GM12878 (cell line): ENCODE measurements at regions not wholly inside any gene's neighbourhood (a gene's known extent, or its start where the extent isn't known, plus 50 kb on each side); places are given as distances from the start of the nearest gene placed in this dataset.

Experiments used
- ATAC-seq: fragments of 200-7000 bp; cut with Tn5 transposase; 3 replicates; pipeline ENCODE4 v1.9.1; 2020; ENCODE audit warnings: mild to moderate bottlenecking, moderate library complexity
- BruUV-seq: library from RNA; stranded (reverse); fragments of 400-500 nt; replicated peaks from 2 replicates; lab custom pipeline; 2021; lab: Mats Ljungman, UMichigan
- CTCF ChIA-PET: fragments of 300-600 bp; sonication (Branson Sonifier 250); formaldehyde crosslinking; extraction: SDS; loops from one replicate; lab custom pipeline; 2021; ENCODE audit warnings: inconsistent platforms; lab: Yijun Ruan, JAX
- POLR2A ChIA-PET: fragments of 350-600 bp; formaldehyde crosslinking; extraction: SDS; loops from one replicate; lab custom pipeline; 2021; ENCODE audit warnings: inconsistent platforms; lab: Charles Lee
- RAD21 ChIA-PET: fragments of 300-600 bp; sonication (Branson Sonifier 250); formaldehyde crosslinking; loops from one replicate; lab custom pipeline; 2023; ENCODE audit warnings: antibody characterized with exemption; ENCODE audit not compliant: unreplicated experiment; lab: Charles Lee
- SMC1A ChIA-PET: fragments of 300-600 bp; sonication (Branson Sonifier 250); formaldehyde crosslinking; loops from one replicate; lab custom pipeline; 2023; ENCODE audit not compliant: unreplicated experiment, uncharacterized antibody; lab: Charles Lee
- DNase-seq: peaks from one replicate; pipeline ENCODE4 v3.0.0-alpha.2; 2011; ENCODE audit warnings: low read depth, low spot score
- FAIRE-seq: peaks from 3 replicates; lab custom pipeline; 2011; peaks lifted over from hg19 to GRCh38; lab: Jason Lieb, UNC
- H2AFZ ChIP-seq: 2 replicates; pipeline ENCODE4 v1.6.0; 2011; ENCODE audit warnings: low read depth, low read length, control low read depth; ENCODE audit not compliant: control insufficient read depth
- H3K27ac ChIP-seq: 2 replicates; pipeline ENCODE4 v1.5.1; 2011; ENCODE audit warnings: control low read depth; ENCODE audit not compliant: control insufficient read depth, insufficient read depth
- H3K27me3 ChIP-seq, 2 experiments: replicated peaks in 1 of 2; 2 replicates each; pipeline versions ENCODE4 v1.6.0 to v1.6.1; 2011; ENCODE audit warnings: low read length in 1 of 2; ENCODE audit not compliant: control insufficient read depth in 2 of 2, insufficient read depth in 2 of 2
- H3K36me3 ChIP-seq, 2 experiments: 2 replicates each; pipeline ENCODE4 v1.5.1; 2011; ENCODE audit warnings: low read length in 1 of 2; ENCODE audit not compliant: control insufficient read depth in 2 of 2, insufficient read depth in 2 of 2
- H3K4me1 ChIP-seq: 2 replicates; pipeline ENCODE4 v1.6.1; 2011; ENCODE audit warnings: mild to moderate bottlenecking, low read length, moderate library complexity, mixed read lengths; ENCODE audit not compliant: control insufficient read depth, insufficient read depth
- H3K4me2 ChIP-seq: 2 replicates; pipeline ENCODE4 v1.6.0; 2011; ENCODE audit warnings: control low read depth; ENCODE audit not compliant: control insufficient read depth, insufficient read depth
- H3K4me3 ChIP-seq: fragments of 200-600 bp; sonication (generic); 2 replicates; pipeline ENCODE4 v1.5.1; 2016
- H3K79me2 ChIP-seq: 2 replicates; pipeline ENCODE4 v1.6.0; 2011; ENCODE audit warnings: low read length; ENCODE audit not compliant: control insufficient read depth, insufficient read depth
- H3K9ac ChIP-seq: 2 replicates; pipeline ENCODE4 v1.8.0; 2011; ENCODE audit warnings: low read length, control low read depth, mixed read lengths; ENCODE audit not compliant: control insufficient read depth, insufficient read depth
- H3K9me3 ChIP-seq: replicated peaks from 3 replicates; pipeline ENCODE4 v1.5.1; 2011; ENCODE audit warnings: mild to moderate bottlenecking, low read length; ENCODE audit not compliant: control insufficient read depth, insufficient read depth
- H4K20me1 ChIP-seq: 2 replicates; pipeline ENCODE4 v1.6.0; 2011; ENCODE audit not compliant: control insufficient read depth, insufficient read depth
- CBX3 ChIP-seq: fragments of 200-600 bp; sonication (generic); IDR thresholded peaks from 2 replicates; pipeline ENCODE4 v1.6.1; 2016; ENCODE audit warnings: low read depth, borderline replicate concordance
- NFIC ChIP-seq: IDR thresholded peaks from 2 replicates; pipeline ENCODE4 v1.6.1; 2012; ENCODE audit warnings: low read depth, mild to moderate bottlenecking, inconsistent platforms, low read length, moderate library complexity
- PML ChIP-seq: IDR thresholded peaks from 2 replicates; pipeline ENCODE4 v1.6.1; 2012; ENCODE audit warnings: low read length, inconsistent platforms
- WGBS: methylation state at CpG from one replicate; pipeline ENCODE4 v1.1.6; 2016; ENCODE audit warnings: low lambda C conversion rate; ENCODE audit not compliant: insufficient replicate concordance, insufficient coverage; ENCODE audit errors: missing lambda C conversion rate; 5-methylcytosine and 5-hydroxymethylcytosine counted together
- in situ Hi-C: fragments of 300-500 bp; cut with MboI; formaldehyde crosslinking; loops from 9 replicates; pipeline ENCODE4 v1.14.3; 2018; ENCODE audit warnings: mixed read lengths
- intact Hi-C: fragments of 100-400 bp; cut with micrococcal nuclease; formaldehyde crosslinking; loops from one replicate; pipeline ENCODE4 v1.14.2; 2022; ENCODE audit not compliant: unreplicated experiment
- TF ChIP-seq, protein P1 (sequence below): IDR thresholded peaks from 2 replicates; pipeline ENCODE4 v1.6.1; 2012; ENCODE audit warnings: improper control_type of control experiment, low read depth, low read length; ENCODE audit not compliant: insufficient replicate concordance
- TF ChIP-seq, protein P2 (sequence below): IDR thresholded peaks from 2 replicates; pipeline ENCODE4 v1.6.1; 2012; ENCODE audit warnings: low read depth, low read length, improper control_type of control experiment

DNA sequence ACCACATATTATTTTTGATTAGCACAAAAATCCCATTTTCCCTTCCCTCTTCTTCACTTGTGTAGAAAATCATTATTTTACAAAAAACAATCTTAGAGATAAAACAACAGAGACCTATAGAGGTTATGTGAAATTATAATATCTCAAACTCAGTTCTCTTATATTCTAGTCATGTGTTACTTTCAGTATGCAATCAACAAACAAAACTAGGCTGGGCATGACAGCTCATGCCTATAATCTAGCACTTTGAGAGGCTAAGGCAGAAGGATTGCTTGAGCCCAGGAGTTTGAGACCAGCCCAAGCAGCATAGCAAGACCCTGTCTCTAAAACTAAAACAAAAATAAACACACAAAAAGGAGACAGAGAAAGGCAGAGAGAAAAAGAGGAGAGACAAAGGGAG, 211.4 kb upstream of the SGK1 start (continued):
- TF ChIP-seq, protein P1, sequence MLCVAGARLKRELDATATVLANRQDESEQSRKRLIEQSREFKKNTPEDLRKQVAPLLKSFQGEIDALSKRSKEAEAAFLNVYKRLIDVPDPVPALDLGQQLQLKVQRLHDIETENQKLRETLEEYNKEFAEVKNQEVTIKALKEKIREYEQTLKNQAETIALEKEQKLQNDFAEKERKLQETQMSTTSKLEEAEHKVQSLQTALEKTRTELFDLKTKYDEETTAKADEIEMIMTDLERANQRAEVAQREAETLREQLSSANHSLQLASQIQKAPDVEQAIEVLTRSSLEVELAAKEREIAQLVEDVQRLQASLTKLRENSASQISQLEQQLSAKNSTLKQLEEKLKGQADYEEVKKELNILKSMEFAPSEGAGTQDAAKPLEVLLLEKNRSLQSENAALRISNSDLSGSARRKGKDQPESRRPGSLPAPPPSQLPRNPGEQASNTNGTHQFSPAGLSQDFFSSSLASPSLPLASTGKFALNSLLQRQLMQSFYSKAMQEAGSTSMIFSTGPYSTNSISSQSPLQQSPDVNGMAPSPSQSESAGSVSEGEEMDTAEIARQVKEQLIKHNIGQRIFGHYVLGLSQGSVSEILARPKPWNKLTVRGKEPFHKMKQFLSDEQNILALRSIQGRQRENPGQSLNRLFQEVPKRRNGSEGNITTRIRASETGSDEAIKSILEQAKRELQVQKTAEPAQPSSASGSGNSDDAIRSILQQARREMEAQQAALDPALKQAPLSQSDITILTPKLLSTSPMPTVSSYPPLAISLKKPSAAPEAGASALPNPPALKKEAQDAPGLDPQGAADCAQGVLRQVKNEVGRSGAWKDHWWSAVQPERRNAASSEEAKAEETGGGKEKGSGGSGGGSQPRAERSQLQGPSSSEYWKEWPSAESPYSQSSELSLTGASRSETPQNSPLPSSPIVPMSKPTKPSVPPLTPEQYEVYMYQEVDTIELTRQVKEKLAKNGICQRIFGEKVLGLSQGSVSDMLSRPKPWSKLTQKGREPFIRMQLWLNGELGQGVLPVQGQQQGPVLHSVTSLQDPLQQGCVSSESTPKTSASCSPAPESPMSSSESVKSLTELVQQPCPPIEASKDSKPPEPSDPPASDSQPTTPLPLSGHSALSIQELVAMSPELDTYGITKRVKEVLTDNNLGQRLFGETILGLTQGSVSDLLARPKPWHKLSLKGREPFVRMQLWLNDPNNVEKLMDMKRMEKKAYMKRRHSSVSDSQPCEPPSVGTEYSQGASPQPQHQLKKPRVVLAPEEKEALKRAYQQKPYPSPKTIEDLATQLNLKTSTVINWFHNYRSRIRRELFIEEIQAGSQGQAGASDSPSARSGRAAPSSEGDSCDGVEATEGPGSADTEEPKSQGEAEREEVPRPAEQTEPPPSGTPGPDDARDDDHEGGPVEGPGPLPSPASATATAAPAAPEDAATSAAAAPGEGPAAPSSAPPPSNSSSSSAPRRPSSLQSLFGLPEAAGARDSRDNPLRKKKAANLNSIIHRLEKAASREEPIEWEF: no peak
- TF ChIP-seq CBX3: no peak
- TF ChIP-seq, all 136 proteins: peak for 0

DNA sequence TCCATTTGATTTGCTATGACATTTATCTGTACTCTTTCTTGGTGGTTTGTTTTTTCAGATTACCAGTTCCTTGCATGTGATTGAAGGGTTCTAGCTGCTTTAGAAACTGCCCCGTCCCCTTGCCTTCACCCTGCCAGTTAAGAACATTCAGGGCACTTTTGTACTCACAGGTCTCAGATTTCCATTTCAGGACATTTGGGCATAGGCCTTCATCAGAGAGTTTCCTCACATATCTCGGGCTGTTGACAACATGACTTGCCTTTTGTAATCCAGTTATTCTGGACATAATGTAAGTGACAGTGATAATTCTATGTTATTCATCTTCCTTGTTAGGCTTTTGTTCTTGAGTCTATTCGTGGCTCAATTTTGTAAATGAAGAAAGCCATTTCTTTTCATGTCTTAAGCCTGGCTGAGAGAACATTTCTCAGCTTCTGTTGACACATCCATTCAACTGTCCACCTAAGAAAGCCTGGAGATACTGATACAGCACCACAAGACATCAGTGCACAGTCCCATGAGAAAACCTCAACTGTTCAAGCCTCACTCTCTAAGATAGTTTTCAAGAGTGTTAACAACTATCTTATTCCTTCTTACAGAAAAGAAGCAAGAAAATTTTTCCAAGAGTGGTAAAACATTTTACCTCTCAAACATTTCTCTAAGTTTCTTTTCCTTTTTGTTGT, 209.3 kb upstream of the SGK1 start:
- Histone ChIP-seq H3K27me3 (peaks cover 0 to 2% of the 10 kb centered on the region in 2 experiments; a peak in 2 of 4 replicates), H3K4me1 (no peaks in the 10 kb centered on the region), H2AFZ (no peak overlapping the region), H3K79me2 (no peaks in the 10 kb centered on the region), H3K27ac (no peak overlapping the region), H3K9me3 (no peaks in the 10 kb centered on the region), H3K4me3 (no peak overlapping the region), H3K9ac (no peak overlapping the region), H4K20me1 (no peaks in the 10 kb centered on the region), H3K4me2 (no peak overlapping the region), H3K36me3 (no peaks in the 10 kb centered on the region)
- no peak for DNase-seq
- in situ Hi-C loops: no loop called here
- ChIA-PET RAD21 (no interaction called here), POLR2A (no interaction called here), CTCF (no interaction called here), SMC1A (interaction anchor here (0.8 to 1.4 kb wide), 4 partner anchors 71 to 350 kb away, joined by 3 to 7 read pairs (median 4); no protein-coding TSS in a partner anchor)
- intact Hi-C loops: loop anchor here (10.0 kb wide), 1 partner anchor 352 kb away; no protein-coding TSS in a partner anchor
- 31% methylated on average over 3 of the region's 3 CpGs for WGBS
- ATAC-seq: no peak
- no peak for TF ChIP-seq NFIC
- no peak for TF ChIP-seq PML
- TF ChIP-seq, protein P2, sequence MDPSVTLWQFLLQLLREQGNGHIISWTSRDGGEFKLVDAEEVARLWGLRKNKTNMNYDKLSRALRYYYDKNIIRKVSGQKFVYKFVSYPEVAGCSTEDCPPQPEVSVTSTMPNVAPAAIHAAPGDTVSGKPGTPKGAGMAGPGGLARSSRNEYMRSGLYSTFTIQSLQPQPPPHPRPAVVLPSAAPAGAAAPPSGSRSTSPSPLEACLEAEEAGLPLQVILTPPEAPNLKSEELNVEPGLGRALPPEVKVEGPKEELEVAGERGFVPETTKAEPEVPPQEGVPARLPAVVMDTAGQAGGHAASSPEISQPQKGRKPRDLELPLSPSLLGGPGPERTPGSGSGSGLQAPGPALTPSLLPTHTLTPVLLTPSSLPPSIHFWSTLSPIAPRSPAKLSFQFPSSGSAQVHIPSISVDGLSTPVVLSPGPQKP: no peak
- no TSS peak for BruUV-seq
- FAIRE-seq: no peak
